ENCODE measurements at regions not wholly inside any gene's neighbourhood (a gene's known extent, or its start where the extent isn't known, plus 50 kb on each side); places are given as distances from the start of the nearest gene placed in this dataset.

DNA sequence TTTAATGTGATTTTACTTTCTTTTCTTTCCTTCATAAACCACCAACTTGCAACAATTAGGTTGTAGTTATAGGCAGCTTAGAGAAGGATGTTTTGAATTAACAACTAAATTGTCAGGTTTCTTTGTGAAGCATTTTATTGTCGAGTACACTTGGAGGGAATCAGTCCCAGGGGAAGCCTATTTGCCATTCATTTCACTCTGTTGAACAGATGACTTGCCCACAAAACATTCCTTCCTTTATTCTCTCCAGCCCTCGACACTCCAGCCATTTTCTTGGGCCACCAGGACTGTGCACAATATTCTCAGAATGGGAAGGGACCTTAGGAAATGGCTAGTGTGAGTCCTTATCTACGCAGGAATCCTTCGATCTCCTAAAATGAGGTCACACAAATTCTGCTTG, 620.6 kb downstream of the SOX6 start:
- DNase-seq (ENCODE audit: low read depth) = no peak

GRCh38 chr11:15737320-15737719, 619.0 kb downstream of the SOX6 start:
- DNase-seq (ENCODE audit: low read depth) = no peak

- DNase-seq (ENCODE audit: low read depth) = no peak
Observed at GRCh38 chr11:15738931-15739330, 617.4 kb downstream of the SOX6 start.

DNA sequence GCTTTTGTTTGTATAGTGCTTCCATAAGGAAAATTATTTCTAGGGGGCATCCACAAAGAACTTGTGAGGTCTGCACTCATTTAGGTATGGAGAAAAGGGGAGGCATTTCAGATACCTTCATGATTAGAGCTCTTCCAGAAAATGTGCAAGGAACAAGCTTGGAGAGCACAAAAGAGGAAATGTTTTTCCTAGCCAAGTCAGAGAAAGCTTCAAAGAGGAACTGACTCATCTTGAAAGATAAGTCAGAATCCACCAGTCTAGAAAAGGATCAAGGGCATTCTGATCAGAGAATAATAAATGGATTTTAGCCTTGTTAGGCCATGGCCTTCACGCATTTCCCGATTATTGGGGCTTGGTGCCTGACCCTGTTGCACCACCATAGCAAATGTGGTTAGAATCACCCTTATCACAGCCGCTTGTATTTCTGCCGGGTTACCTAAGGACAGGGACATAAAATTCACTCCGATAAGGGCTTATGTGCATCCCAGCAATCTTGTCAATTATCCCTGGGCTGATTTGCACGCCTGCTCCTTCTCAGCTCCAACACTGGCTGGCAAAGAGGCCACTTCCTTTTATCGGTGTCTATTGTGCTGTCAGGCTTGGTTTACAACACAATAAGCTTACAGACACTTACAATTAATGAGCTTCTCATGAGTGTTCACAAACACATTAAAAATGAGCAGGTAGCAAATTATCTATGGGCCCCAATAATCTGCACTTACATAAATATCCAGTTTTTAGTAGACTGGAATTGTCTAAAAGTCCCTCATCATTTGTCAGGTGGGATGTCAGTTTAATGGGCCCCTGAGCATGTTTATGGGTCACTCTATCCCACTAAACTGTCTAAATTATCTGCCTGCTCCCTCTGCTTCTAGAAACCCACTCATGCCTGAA, 613.5 kb downstream of the SOX6 start:
- DNase-seq (ENCODE audit: low read depth) = no peak

- DNase-seq (ENCODE audit: low read depth) = no peak
Observed at GRCh38 chr11:15744693-15745092, 611.7 kb downstream of the SOX6 start.

DNA sequence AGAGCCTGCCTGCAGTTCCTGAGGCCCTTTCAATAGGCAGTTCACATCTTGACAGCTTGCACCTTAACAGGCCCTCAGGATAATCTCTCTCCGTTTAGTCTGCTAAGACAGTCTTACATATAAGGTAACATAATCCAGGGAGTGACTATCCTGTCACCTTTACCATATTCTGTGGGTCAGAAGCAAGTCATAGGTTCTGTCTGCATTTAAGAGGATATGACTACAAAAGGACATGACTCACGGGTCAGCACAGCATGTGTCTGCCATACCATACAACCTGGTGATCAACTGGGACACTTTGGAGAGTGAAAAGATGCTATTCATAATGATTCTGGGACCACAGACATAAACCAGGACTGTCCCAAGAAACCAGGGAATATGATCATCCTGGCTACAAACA, 611.1 kb downstream of the SOX6 start:
- no peak for DNase-seq (ENCODE audit: low read depth)

DNA sequence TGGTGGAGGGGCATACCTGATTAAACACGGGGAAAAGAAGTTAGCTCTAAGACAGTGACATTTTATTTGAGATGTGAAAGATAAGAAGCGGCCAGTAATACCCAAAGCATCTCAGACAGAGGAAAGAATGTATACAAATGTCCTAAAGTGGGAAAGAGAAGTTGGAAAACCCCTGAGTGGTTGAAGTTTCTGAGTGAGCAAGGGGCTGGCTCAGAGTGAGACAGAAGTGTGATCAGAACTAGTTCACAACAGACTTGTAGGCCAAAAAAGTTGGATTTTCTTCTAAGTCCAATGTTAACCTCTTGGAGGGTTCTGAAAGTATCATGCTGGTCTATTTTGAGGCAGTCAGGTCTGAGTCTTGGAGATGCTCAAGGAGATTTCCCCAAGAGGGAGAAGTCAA, 608.7 kb downstream of the SOX6 start:
- DNase-seq (ENCODE audit: low read depth) = no peak

- DNase-seq (ENCODE audit: low read depth) = no peak
Observed at GRCh38 chr11:15748132-15748531, 608.2 kb downstream of the SOX6 start.

DNA sequence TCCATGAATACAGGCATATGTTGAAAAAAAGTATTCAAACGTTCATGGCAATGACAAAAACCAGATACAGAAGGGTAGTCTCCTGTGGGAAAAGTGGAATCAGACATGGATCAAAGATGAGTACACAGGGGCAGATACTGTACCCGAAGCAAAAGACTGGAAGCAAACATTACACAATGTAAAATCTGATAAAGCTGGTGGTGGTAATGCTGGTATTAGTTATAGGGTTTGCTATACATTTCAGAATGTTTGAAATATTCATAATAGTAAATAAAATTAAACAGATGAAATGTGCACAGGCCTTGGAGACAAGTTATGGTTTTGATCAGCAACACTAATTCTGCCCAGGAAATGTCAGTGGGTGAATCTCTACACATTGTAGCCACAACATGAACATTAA, 607.6 kb downstream of the SOX6 start:
- no peak for DNase-seq (ENCODE audit: low read depth)

GRCh38 chr11:15750535-15751308, 605.6 kb downstream of the SOX6 start:
- no peak for DNase-seq (ENCODE audit: low read depth)

DNA sequence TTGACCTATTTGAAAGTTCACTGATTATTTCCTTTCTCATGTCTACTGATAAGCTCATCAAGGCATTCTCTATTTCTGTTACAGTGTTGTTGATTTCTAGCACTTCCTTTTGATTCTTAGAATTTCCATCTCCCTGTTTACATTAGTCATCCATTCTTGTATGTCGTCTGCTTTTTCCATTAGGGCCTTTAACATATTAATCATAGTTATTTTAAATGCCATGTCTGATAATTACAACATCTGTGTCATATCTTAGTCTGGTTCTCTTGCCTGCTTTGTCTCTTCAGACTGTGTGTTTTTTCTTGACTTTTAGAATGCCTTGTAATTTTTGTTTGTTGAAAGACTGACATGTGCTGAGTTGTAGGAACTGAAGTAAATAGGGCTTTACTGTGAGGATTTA, 602.1 kb downstream of the SOX6 start:
- DNase-seq (ENCODE audit: low read depth) = no peak

DNA sequence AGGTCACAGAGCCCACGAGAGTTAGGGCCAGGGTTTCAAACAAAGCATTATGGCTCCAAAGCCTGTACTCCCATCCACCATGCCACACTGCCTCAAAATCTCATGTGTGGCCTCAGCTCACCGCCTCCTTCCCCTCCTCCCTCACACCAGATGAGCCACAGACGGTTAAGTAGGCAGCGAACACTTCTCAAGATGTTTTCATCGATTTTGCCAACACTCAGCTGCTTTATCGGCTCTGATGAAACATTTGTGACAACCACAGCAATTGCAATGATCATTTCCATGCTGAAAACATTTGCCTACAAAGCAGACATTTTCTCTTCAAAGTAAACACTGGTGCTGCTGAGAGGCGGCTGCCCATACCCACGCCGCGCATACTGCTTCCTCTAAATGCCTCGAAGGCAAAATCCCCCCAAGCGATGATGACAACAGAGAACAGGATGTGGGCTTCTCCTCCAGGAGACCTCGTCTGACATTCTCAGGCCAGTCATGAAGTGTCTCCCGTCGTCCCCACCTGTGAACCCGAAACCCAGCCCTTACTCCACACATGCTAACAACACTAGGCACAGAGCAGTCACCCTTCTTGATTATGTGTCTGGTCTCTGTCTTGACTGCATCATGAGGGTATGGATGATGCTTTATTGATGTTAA, 599.2 kb downstream of the SOX6 start:
- DNase-seq (ENCODE audit: low read depth) = no peak

DNA sequence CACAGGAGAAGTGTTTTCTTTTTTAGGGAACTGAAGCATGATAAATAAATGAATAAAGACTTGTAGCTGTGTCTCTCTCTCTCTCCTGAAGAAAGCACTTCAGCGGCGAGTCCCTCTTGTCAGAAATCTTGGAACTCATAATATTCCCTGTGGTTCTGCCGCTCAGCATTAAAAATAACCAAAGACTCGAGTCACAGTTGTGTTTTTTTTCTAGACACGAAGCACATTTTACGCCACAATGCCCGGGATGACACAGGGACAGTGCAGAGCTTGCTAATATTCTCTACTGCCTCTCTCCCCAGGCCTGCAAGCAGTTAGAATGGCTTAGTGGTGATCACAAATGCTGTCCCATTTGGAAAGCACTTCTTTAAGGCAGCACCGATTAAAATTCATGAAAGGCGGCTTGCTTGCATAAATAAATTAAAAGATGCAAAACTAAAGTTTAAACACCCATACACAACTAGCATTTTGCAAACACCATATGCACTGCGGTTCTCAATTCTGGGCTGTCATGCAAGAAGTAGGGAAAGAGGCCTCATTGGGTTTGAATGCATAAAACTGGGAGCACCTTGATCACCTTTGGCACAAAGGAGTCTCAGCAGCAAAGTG, 597.4 kb downstream of the SOX6 start:
- no peak for DNase-seq (ENCODE audit: low read depth)

DNA sequence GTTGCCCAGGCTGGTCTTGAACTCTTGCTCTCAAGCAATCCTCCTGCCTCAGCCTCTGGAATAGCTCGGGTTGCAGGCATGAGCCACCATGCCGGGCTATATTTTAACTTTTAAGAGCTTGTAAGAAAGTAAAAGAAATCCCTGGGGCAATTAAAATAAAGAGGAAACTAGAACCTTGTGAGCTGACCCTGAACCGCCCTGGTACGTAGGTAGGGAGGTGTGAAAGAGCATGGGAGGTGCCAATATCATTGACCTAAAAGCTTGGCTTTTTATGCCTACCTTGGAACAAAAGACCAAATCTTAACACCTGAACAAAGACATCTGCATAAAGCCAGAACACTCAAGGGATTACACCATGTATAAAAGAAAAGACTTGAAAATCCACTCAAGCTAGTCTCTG, 595.1 kb downstream of the SOX6 start:
- no peak for DNase-seq (ENCODE audit: low read depth)

DNA sequence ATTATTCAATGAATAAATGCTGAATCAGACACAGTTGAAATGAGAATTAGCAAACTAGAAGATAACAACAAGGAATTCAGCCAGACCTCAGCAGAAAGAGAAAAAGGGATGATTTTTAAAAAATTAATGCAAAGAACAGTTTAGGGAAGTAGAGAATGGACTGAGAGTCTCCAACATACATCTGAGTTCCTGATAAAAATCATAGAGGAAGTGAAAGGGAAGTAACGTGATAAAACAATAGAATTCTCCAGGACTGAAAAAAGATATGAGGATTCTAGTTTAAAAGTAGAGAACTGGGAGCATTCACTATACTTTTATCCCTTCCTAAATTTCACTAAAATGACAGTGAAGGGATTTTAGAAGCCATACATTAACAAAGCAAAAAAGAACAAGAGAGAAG, 592.0 kb downstream of the SOX6 start:
- DNase-seq (ENCODE audit: low read depth) = no peak

- no peak for DNase-seq (ENCODE audit: low read depth)
Observed at GRCh38 chr11:15764948-15765347, 591.4 kb downstream of the SOX6 start.

- no peak for DNase-seq (ENCODE audit: low read depth)
Observed at GRCh38 chr11:15765530-15765929, 590.8 kb downstream of the SOX6 start.

DNA sequence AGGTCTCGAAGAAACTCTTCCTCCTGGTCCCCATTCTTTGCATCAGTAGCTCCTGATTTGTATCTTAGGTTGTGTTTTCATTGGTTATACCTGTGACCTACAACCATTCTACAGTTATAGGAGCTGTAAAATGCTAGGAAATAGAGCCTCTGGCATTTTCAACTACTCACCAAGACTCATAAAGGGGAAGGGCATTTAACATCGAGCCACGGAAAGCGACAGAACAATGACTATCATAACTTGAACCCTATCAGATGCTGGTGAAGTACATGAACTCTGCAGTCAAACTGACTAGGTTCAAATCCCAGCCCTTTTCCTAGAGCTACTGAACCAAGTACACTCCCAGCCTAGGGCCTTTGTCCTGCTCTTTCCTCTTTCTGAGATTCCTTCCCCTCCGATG, 588.0 kb downstream of the SOX6 start:
- no peak for DNase-seq (ENCODE audit: low read depth)

DNA sequence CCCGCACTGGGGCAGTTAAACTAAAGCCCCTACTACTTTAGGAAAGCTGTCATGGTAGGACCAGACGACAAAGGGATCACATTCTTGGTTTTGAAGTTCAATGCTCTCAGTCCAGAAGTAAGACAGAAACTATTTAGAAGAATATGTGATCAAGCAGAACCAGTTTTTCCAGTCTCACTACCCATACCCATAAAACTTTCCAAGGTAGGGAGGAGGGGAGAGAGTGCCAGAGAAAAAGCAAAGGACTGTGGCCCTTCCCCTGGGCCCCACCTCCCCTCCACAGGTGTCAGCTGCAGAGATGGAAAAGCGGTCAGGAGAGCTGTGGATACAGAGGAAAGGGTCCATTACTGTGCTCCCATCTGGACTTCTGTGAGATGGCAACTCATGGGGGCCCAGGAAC, 587.1 kb downstream of the SOX6 start:
- DNase-seq (ENCODE audit: low read depth) = no peak

DNA sequence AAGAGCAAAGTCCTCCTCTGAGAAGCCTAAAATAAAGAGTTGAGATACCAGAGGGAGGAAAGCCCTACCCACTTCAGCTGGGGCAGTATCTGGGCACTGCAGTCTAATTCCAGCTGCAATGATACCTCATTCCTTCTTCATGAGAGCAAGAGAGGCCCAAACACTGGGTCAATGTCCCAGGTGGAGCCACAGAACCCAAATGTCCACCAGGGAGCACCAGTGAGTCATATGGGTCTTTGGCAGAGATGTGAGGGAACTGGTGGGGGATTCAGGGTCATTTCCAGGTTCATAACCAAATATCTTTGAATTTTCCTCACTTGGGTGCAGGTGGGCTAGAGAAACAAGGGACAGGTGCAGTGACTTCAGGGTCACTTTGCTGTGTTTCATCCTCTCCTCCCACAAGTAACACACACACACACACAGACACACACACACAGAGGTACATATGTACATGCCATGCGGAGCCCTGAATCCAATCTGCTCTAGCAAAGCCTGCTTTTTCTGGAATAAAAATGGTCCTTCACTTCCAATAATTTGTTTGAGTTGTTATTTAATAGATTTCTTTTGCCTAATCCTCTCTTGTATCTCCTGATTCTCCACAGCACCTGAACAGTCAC, 585.4 kb downstream of the SOX6 start:
- DNase-seq (ENCODE audit: low read depth) = no peak

DNA sequence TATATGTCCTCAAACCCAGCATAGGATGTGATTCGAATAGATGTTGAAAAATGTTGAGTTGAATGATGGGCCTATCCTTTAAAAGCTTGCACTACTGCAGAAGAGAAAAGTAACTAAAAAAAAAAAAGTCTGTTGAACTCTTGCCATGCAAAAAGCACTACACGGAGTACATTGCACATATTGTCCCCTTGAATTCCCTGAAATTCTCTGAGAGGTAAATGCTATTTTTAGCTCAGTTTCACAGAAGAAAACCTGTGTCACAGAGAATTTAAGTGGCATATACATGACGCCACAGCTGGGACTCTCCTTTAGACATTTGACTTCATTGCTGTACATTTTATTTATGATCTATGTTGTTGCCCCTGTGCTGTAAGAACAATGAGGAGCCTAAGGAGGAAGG, 583.8 kb downstream of the SOX6 start:
- DNase-seq (ENCODE audit: low read depth) = no peak

DNA sequence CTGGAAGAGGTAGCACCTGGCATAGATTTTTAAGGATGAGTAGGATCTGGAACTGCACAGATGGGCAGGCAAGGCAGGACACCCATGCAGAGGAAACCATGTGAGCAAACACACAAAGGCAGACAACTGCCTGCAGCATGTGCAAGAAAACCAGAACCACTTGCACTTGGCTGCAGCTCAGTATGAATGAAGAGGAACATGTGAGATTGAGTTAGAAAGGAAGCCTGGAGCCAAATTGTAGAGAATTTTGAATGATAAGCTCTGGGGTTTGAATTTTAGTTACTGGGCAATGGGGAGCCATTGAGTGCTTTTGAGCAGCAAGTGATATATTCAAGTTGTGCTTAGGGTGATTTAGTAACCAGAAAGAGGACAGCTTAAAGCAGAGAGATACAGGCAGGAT, 583.4 kb downstream of the SOX6 start:
- DNase-seq (ENCODE audit: low read depth) = no peak

Data from stimulated activated CD8-positive, alpha-beta memory T cell treated with anti-CD3 and anti-CD28 coated beads, Interleukin-7, amount 100 ng/mL, for 24 hours (primary cell).